Breast epithelium (tissue), 4 donors: ENCODE measurements at regions not wholly inside any gene's neighbourhood (a gene's known extent, or its start where the extent isn't known, plus 50 kb on each side); places are given as distances from the start of the nearest gene placed in this dataset.

Experiments
- DNase-seq, 2 donors: peaks; one replicate each; pipeline ENCODE4 v3.0.0-alpha.2; 2019; ENCODE audit warnings: low spot score in 2 of 2
- H3K27ac ChIP-seq, 2 donors: fragments of 200-600 bp; sonication (generic) in 1 of 2; one replicate each; pipeline ENCODE4 v1.5.1; 2016 to 2019; ENCODE audit warnings: mild to moderate bottlenecking in 1 of 2
- H3K27me3 ChIP-seq, 2 donors: fragments of 200-600 bp; sonication (generic) in 1 of 2; one replicate each; pipeline versions ENCODE4 v1.5.1 to v1.6.0; 2017 to 2019; ENCODE audit warnings: control low read depth in 1 of 2, mild to moderate bottlenecking in 1 of 2
- H3K36me3 ChIP-seq: fragments of 200-600 bp; one replicate; pipeline ENCODE4 v1.5.1; 2019
- H3K4me1 ChIP-seq, 2 donors: fragments of 200-600 bp; sonication (generic); one replicate each; pipeline ENCODE4 v1.5.1; 2016 to 2019; ENCODE audit warnings: control low read depth in 1 of 2
- H3K4me3 ChIP-seq, 3 donors: fragments of 200-600 bp; sonication (generic); 1 replicate in 2 of 3; 2 replicates in 1 of 3; pipeline ENCODE4 v1.5.1; 2016 to 2019; ENCODE audit warnings: mild to moderate bottlenecking in 3 of 3, moderate library complexity in 2 of 3
- H3K9me3 ChIP-seq, 2 donors: fragments of 200-600 bp; sonication (generic) in 1 of 2; one replicate each; pipeline ENCODE4 v1.5.1; 2016 to 2019; ENCODE audit warnings: control low read depth in 1 of 2
- CTCF ChIP-seq, 3 donors: fragments of 450-650 bp; IDR thresholded peaks; one replicate each; pipeline ENCODE4 v1.5.1; 2016 to 2017; ENCODE audit warnings: antibody characterized with exemption in 3 of 3, mild to moderate bottlenecking in 3 of 3, moderate library complexity in 3 of 3
- POLR2A ChIP-seq: fragments of 450-650 bp; IDR thresholded peaks from one replicate; pipeline ENCODE4 v1.6.1; 2016; ENCODE audit warnings: antibody characterized with exemption, mild to moderate bottlenecking, moderate library complexity
- POLR2AphosphoS5 ChIP-seq, 3 donors: sonication (generic); formaldehyde crosslinking; IDR thresholded peaks; one replicate each; pipeline ENCODE4 v1.6.1; 2017; ENCODE audit warnings: antibody characterized with exemption in 3 of 3
- intact Hi-C: fragments of 100-400 bp; cut with DNase I; formaldehyde crosslinking; loops from one replicate; pipeline ENCODE4 v1.15.1; 2023; ENCODE audit warnings: low total_unique reads

GRCh38 chr9:87076825-87077224 is 129.5 kb upstream of the GAS1 start:
- no peaks in the 10 kb centered on the region for H3K36me3 ChIP-seq
- no peak for DNase-seq
- TF ChIP-seq CTCF (IDR thresholded peaks at IDR 0.05): no peak
- TF ChIP-seq POLR2AphosphoS5 (IDR thresholded peaks at IDR 0.05): no peak
- TF ChIP-seq POLR2A: no peak
- intact Hi-C loops: no loop called here
- H3K4me3 ChIP-seq: no peak overlapping the region
- H3K27ac ChIP-seq: peak overlapping the region in 1 of 2 donors; percentile 38
- no peaks in the 10 kb centered on the region for H3K9me3 ChIP-seq
- H3K27me3 ChIP-seq: no peaks in the 10 kb centered on the region
- no peaks in the 10 kb centered on the region for H3K4me1 ChIP-seq

GRCh38 chr9:87077986-87078385 is 130.7 kb upstream of the GAS1 start:
- DNase-seq: no peak
- no peaks in the 10 kb centered on the region for H3K9me3 ChIP-seq
- H3K4me1 ChIP-seq: no peaks in the 10 kb centered on the region
- H3K27me3 ChIP-seq: no peaks in the 10 kb centered on the region
- intact Hi-C loops: no loop called here
- H3K4me3 ChIP-seq: no peak overlapping the region
- H3K36me3 ChIP-seq: no peaks in the 10 kb centered on the region
- no peak overlapping the region for H3K27ac ChIP-seq
- TF ChIP-seq CTCF (IDR thresholded peaks at IDR 0.05) (no peak), POLR2AphosphoS5 (IDR thresholded peaks at IDR 0.05) (no peak), POLR2A (no peak)

GRCh38 chr9:87080512-87081264 is 133.4 kb upstream of the GAS1 start:
- Histone ChIP-seq H3K27ac (peak overlapping the region in 1 of 2 donors; percentile 25), H3K27me3 (no peaks in the 10 kb centered on the region), H3K36me3 (no peaks in the 10 kb centered on the region), H3K9me3 (no peaks in the 10 kb centered on the region), H3K4me3 (no peak overlapping the region), H3K4me1 (no peaks in the 10 kb centered on the region)
- TF ChIP-seq POLR2A (no peak), POLR2AphosphoS5 (IDR thresholded peaks at IDR 0.05) (no peak), CTCF (IDR thresholded peaks at IDR 0.05) (no peak)
- DNase-seq: no peak
- intact Hi-C loops: no loop called here

GRCh38 chr9:87081503-87081902 is 134.2 kb upstream of the GAS1 start:
- no peak overlapping the region for H3K4me3 ChIP-seq
- no peak overlapping the region for H3K27ac ChIP-seq
- no peak for DNase-seq
- intact Hi-C loops: no loop called here
- H3K27me3 ChIP-seq: no peaks in the 10 kb centered on the region
- no peaks in the 10 kb centered on the region for H3K4me1 ChIP-seq
- H3K9me3 ChIP-seq: no peaks in the 10 kb centered on the region
- no peak for TF ChIP-seq POLR2AphosphoS5 (IDR thresholded peaks at IDR 0.05)
- no peak for TF ChIP-seq CTCF (IDR thresholded peaks at IDR 0.05)
- no peak for TF ChIP-seq POLR2A
- H3K36me3 ChIP-seq: no peaks in the 10 kb centered on the region

- no peak for DNase-seq
- peaks cover 3 to 4% of the 10 kb centered on the region in 2 donors for H3K9me3 ChIP-seq
- TF ChIP-seq POLR2AphosphoS5 (IDR thresholded peaks at IDR 0.05) (no peak), POLR2A (no peak), CTCF (IDR thresholded peaks at IDR 0.05) (no peak)
- no peaks in the 10 kb centered on the region for H3K36me3 ChIP-seq
- H3K4me1 ChIP-seq: no peaks in the 10 kb centered on the region
- no peak overlapping the region for H3K27ac ChIP-seq
- H3K4me3 ChIP-seq: no peak overlapping the region
- H3K27me3 ChIP-seq: no peaks in the 10 kb centered on the region
- intact Hi-C loops: no loop called here
Observed at GRCh38 chr9:87083986-87084385, 136.7 kb upstream of the GAS1 start.
